Activated T-cell treated with anti-CD3 and anti-CD28 coated beads for 48 hours (primary cell): ENCODE measurements at regions not wholly inside any gene's neighbourhood (a gene's known extent, or its start where the extent isn't known, plus 50 kb on each side); places are given as distances from the start of the nearest gene placed in this dataset.

Source experiments
- DNase-seq: peaks from one replicate; pipeline ENCODE4 v3.0.0-alpha.2; 2020; ENCODE audit warnings: low read depth

GRCh38 chr5:124060011-124060410 is 548.0 kb downstream of the CSNK1G3 start:
- DNase-seq: no peak

DNA sequence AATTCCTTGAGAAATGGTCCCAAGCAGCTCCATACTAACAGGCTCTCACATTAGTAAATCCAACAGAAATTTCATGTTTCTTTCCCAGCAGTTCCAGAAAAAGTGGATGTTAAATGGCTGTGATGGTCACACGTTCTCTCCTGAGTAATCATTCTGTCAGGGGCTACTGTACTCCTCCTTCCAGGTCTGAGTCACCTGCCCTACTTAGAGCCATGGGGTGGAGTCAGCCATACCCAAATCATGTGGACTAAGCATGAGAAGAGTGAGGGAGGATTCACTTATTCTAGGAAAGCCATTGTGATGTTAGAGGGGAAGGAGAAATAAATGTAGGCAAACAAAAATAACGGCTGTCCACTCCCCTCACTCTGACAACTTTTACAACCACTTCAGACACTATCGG is 547.2 kb downstream of the CSNK1G3 start:
- no peak for DNase-seq

DNA sequence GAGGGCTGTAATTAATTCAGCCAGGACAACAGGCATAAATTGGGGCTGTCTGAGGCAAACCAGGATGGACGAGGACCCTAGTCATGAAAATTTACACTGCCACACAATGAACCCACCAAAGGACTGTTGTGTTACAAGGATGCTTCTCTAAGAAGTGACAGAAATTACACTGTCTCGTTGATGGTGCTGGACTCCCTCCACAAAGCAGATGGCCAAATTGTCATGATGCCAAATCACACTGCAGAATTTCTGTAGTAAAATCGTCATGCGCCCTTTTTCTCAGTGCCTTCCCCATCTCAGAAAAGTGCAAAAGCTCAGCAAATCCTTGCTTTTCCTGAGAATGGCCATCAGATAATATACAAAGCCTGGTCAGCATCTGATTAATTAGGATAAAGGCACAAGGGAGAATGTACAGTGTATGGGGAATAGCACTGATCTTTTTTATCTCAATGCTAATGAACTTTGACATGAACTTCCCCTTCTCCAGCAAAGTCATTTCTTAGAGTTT is 545.8 kb downstream of the CSNK1G3 start:
- DNase-seq: no peak

- DNase-seq: no peak
Measured at GRCh38 chr5:124056991-124057723, 545.2 kb downstream of the CSNK1G3 start.

DNA sequence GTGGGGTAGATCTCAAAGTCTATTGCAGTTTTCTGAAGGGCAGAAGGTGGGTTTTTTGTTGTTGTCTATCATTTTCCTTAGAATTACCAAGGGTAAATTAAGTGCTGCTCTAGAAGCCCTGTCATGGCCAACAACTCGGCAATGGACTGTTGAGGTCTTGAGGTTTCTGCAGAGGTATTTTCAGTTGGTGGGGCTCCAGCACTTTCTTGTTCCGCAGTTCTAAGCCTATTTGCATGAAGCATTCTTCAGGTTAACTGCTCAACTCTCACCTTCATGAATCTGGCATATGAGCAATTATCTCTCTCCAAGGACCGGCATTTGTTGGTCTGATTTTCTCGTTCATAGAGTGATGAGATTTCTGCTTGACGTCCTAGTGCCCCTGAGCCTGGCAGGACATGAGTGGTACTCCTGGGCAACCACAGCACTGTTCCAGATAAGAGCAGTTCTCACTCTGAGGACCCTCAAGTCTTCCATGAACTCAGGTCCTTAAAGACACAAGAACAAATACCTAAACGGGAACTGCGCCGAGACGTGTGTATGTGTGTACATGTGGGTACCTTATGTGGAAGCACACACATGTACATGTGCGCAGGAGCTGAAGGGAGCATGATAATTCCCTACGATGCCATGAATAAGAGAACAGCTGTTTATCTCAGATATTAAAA is 544.5 kb downstream of the CSNK1G3 start:
- DNase-seq: no peak

- DNase-seq: no peak
Measured at GRCh38 chr5:124055751-124056150, 543.8 kb downstream of the CSNK1G3 start.

GRCh38 chr5:124054564-124054963 is 542.6 kb downstream of the CSNK1G3 start:
- DNase-seq: no peak

DNA sequence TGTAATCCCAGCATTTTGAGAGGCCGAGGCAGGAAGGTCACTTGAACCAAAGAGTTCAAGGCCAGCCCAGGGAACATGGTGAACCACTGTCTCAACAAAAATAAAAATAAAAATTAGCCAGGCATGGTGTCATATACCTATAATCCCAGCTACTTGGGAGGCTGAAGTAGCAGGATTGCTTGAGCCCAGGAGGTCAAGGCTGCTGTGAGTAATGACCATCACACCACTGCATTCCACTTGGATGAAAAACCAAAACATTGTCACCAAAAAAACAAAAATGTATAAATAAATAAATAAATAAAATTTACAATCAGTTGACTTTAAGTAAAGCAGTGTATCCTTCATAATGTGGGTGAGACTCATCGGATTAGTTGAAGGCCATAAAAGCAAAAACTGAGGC is 541.4 kb downstream of the CSNK1G3 start:
- DNase-seq: no peak

DNA sequence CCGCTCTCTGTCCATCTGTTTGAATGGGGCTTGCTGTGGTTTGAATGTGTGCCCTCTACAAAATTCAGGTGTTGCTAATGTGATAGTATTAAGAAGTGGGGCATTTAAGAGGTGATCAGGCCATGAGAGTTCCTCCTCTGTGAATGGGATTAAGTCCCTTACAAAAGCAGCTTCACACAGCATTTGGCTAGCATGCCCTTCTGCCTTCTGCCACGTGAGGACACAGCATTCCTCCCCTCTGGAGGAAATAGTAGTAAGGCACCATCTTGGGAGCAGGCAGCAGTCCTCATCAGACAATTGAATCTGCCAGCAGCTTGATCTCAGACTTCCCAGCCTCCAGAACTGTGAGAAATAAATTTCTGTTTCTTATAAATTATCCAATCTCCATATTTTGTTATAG is 540.2 kb downstream of the CSNK1G3 start:
- DNase-seq: no peak

GRCh38 chr5:124050120-124050770 is 538.3 kb downstream of the CSNK1G3 start:
- DNase-seq: no peak

GRCh38 chr5:124045412-124045811 is 533.4 kb downstream of the CSNK1G3 start:
- no peak for DNase-seq

DNA sequence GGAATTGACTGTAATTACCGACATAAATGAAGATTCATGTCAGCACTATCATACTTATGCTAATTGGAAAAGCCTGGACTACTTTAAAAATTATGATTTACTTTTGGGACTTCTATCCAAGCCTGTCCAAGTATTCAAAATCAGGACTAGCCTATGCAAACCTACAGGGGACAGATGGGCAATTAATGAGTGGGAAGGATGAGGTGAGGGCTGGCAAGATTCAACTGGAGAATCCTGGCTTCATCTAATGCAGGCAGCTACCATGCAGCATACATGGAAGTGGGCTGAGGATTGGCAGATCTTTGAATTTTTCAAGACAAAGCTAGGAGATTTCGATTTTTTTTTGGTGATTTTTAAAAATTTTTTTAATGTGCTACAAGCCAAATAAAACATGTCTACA is 532.6 kb downstream of the CSNK1G3 start:
- DNase-seq: no peak

DNA sequence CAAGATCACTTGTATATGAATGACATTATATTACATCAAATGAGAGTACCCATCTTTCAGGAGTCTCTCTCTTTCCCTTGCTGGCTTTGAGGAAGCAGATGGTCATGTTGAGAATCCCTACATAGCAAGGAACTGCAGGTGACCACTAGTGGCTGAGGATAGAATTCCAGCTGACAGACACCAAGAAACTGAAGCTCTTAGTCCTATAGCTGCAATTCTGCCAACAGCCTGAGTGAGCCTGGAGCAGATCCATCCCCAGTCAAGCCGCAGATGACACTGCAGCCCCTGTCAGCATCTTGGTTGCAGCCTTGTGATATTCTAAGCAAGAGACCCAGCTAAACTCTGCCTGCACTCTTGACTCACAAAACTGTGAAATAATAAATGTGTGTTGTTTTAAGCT is 531.5 kb downstream of the CSNK1G3 start:
- no peak for DNase-seq

DNA sequence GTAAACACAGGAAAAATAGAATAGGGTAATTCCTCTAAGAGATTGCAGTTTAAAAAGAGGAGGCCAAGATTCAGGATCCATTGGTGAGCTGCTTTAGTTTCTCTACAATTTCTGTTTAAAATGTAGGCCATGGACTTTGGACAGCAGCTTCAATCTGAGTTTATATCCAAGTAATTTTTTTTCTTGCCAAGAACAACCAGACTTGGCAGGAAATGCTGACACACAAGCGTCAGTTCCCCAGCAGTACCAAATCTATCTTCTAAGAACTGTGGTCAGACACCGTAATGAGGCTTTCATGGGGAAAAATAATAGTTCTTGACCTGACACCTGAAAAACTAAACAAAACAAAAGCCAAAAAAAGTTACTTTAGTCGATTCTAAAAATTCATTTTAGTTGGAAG is 528.8 kb downstream of the CSNK1G3 start:
- DNase-seq: no peak

GRCh38 chr5:124039410-124039809 is 527.4 kb downstream of the CSNK1G3 start:
- DNase-seq: no peak

- DNase-seq: no peak
Measured at GRCh38 chr5:124036786-124037185, 524.8 kb downstream of the CSNK1G3 start.

GRCh38 chr5:124034963-124035362 is 523.0 kb downstream of the CSNK1G3 start:
- no peak for DNase-seq

DNA sequence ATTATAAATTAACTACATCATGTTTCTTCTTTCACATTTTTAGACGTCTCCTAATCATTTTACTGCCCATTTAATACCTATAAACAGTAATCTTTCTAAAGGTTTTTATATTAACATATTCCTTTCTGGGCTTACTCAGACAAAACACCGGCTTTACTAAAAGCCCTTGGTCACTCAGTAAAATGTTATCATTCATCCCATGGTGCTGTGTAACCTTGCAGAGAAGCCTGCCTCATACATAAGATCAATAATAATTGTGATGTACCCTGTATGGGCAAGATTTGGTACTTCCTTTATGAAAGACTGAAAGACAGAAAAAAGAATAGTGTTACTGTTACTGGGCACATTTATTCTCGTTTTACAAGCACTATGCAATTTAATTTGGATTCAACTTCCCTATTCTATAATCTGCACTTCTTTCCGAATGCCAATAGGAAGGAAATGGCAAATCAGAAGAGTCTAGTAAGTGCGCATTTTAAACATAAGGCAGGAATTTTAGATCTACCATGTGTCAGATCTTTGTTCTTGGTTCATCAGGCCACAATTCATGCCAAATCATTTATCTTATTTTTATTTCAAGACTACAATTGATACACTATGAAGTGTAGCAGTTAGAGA is 522.2 kb downstream of the CSNK1G3 start:
- DNase-seq: no peak

GRCh38 chr5:124030043-124030491 is 518.1 kb downstream of the CSNK1G3 start:
- DNase-seq: no peak

- no peak for DNase-seq
Measured at GRCh38 chr5:124027441-124027840, 515.5 kb downstream of the CSNK1G3 start.

GRCh38 chr5:124025306-124025845 is 513.4 kb downstream of the CSNK1G3 start:
- DNase-seq: no peak

DNA sequence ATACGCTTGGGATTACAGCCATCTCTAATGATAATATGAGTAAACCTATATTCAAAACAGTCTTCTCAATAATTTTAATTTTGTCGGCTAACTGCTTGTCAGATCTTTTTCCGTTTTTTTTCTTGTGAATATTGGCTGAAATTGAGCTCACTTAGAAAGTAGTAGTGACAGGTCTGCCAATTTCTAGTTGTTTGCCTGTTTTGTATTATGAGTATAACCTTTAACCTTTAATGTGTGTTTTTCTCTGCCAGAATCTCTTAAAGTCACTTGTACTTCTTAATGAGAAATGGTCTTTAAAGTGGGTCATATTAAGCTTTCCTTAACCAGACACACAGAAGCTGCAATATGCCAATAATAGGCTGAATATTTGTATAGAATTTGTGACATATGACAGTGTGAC is 511.0 kb downstream of the CSNK1G3 start:
- no peak for DNase-seq
